ENCODE measurements at regions not wholly inside any gene's neighbourhood (a gene's known extent, or its start where the extent isn't known, plus 50 kb on each side); places are given as distances from the start of the nearest gene placed in this dataset.

DNA sequence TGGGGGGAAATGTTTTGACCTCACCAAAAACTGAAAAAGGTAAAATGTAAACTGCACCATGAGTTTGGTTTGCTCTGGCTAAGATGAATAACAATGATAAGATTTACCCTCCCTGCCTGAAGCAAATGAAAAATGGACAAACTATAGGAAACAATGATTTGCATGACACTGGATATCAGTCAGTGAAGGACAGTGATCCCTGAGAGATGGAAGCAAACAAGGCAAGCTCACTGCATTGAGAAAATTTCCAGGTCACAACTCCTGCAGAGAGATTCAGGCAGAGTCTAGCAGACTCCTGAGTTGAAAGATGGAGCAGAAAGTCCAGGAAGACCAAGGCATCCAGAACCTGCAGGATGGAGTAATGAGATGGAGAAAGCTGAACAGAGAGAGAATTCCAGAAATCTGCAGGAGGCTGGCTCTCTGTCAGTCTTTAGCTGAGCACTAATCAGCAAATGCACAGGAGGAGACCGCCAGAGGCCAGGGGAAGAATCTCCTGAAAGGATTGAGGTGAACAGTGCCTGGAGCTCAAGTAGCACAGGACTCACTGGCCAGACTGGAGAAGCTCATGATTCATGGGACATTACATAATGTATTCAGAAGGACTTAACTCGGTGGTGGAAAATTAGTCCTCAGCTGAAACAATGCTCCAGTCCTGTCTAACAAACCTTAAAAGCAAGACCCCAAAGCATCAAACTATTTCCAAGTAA, 51.2 kb upstream of the PALS2 start:
- Histone ChIP-seq H3K27me3 (replicated peaks; ENCODE audit: control insufficient read depth, insufficient read depth, low read length) (no peaks in the 10 kb centered on the region; the same call in 1 of the 2 replicates), H3K36me3 (ENCODE audit: control insufficient read depth, insufficient read depth, low read length) (no peaks in the 10 kb centered on the region), H3K4me3 (replicated peaks; ENCODE audit: low read depth, low read length) (no peak overlapping the region)
- no peak for TF ChIP-seq CTCF (IDR thresholded peaks at IDR 0.05; ENCODE audit: insufficient read depth, low read length, poor library complexity, severe bottlenecking)
- no peak for DNase-seq (ENCODE audit: extremely low read depth, insufficient read length)

Measured in GM06990 (cell line).